Memory B cell (primary cell): ENCODE measurements at regions not wholly inside any gene's neighbourhood (a gene's known extent, or its start where the extent isn't known, plus 50 kb on each side); places are given as distances from the start of the nearest gene placed in this dataset.

ENCODE experiments used
- ATAC-seq: fragments of 150-1000 bp; cut with Tn5 transposase; 2 replicates; pipeline ENCODE4 v1.10.0; 2021; ENCODE audit warnings: low read depth, mild to moderate bottlenecking, moderate library complexity
- DNase-seq, 2 donors: peaks; one replicate each; pipeline ENCODE4 v3.0.0; 2022; ENCODE audit warnings: low spot score in 2 of 2
- H3K27ac Mint-ChIP-seq: one replicate; pipeline ENCODE4 v1.8.0; 2022; ENCODE audit warnings: mild to moderate bottlenecking, moderate library complexity, mixed read lengths
- H3K27me3 Mint-ChIP-seq: one replicate; pipeline ENCODE4 v1.8.0; 2022; ENCODE audit warnings: mixed read lengths
- H3K36me3 Mint-ChIP-seq: one replicate; pipeline ENCODE4 v1.8.0; 2022; ENCODE audit warnings: mild to moderate bottlenecking, mixed read lengths
- H3K4me1 Mint-ChIP-seq: one replicate; pipeline ENCODE4 v1.8.0; 2022; ENCODE audit warnings: mixed read lengths
- H3K4me3 Mint-ChIP-seq: one replicate; pipeline ENCODE4 v1.8.0; 2022; ENCODE audit warnings: mild to moderate bottlenecking, moderate library complexity, mixed read lengths
- H3K9me3 Mint-ChIP-seq: one replicate; pipeline ENCODE4 v1.8.0; 2022; ENCODE audit warnings: mixed read lengths

GRCh38 chr5:15344954-15345353 is 155.0 kb upstream of the FBXL7 start:
- ATAC-seq (no peak), DNase-seq (no peak)
- Mint-ChIP-seq H3K4me1 (no peaks in the 10 kb centered on the region), H3K27me3 (no peaks in the 10 kb centered on the region), H3K9me3 (peaks cover 2% of the 10 kb centered on the region), H3K27ac (no peak overlapping the region), H3K4me3 (no peak overlapping the region), H3K36me3 (no peaks in the 10 kb centered on the region)

- H3K4me1 Mint-ChIP-seq = no peaks in the 10 kb centered on the region
- H3K4me3 Mint-ChIP-seq = no peak overlapping the region
- DNase-seq (no peak), ATAC-seq (no peak)
- H3K27me3 Mint-ChIP-seq = no peaks in the 10 kb centered on the region
- no peak overlapping the region for H3K27ac Mint-ChIP-seq
- no peaks in the 10 kb centered on the region for H3K36me3 Mint-ChIP-seq
- peaks cover 4% of the 10 kb centered on the region for H3K9me3 Mint-ChIP-seq
These were observed 161.4 kb upstream of the FBXL7 start for GRCh38 chr5:15338546-15338945.

- Mint-ChIP-seq H3K36me3 (no peaks in the 10 kb centered on the region), H3K9me3 (peaks cover 5% of the 10 kb centered on the region), H3K27ac (no peak overlapping the region), H3K4me1 (no peaks in the 10 kb centered on the region), H3K27me3 (no peaks in the 10 kb centered on the region), H3K4me3 (no peak overlapping the region)
- no peak for ATAC-seq
- DNase-seq = no peak
These were observed 165.3 kb upstream of the FBXL7 start for GRCh38 chr5:15334551-15335266.

GRCh38 chr5:15333091-15333490 is 166.9 kb upstream of the FBXL7 start:
- no peak overlapping the region for H3K4me3 Mint-ChIP-seq
- DNase-seq = no peak
- no peak for ATAC-seq
- peaks cover 4% of the 10 kb centered on the region for H3K9me3 Mint-ChIP-seq
- H3K36me3 Mint-ChIP-seq = no peaks in the 10 kb centered on the region
- no peaks in the 10 kb centered on the region for H3K4me1 Mint-ChIP-seq
- no peaks in the 10 kb centered on the region for H3K27me3 Mint-ChIP-seq
- no peak overlapping the region for H3K27ac Mint-ChIP-seq

GRCh38 chr5:15326932-15327331 is 173.0 kb upstream of the FBXL7 start:
- Mint-ChIP-seq H3K36me3 (no peaks in the 10 kb centered on the region), H3K27ac (no peak overlapping the region), H3K4me1 (no peaks in the 10 kb centered on the region), H3K9me3 (no peaks in the 10 kb centered on the region), H3K27me3 (no peaks in the 10 kb centered on the region), H3K4me3 (no peak overlapping the region)
- ATAC-seq (no peak), DNase-seq (no peak)

- Mint-ChIP-seq H3K27ac (no peak overlapping the region), H3K36me3 (no peaks in the 10 kb centered on the region), H3K9me3 (no peaks in the 10 kb centered on the region), H3K27me3 (no peaks in the 10 kb centered on the region), H3K4me1 (no peaks in the 10 kb centered on the region), H3K4me3 (no peak overlapping the region)
- no peak for DNase-seq
- no peak for ATAC-seq
These were observed 173.5 kb upstream of the FBXL7 start for GRCh38 chr5:15326471-15326870.

- Mint-ChIP-seq H3K27me3 (no peaks in the 10 kb centered on the region), H3K9me3 (no peaks in the 10 kb centered on the region), H3K27ac (no peak overlapping the region), H3K36me3 (no peaks in the 10 kb centered on the region), H3K4me3 (no peak overlapping the region), H3K4me1 (no peaks in the 10 kb centered on the region)
- ATAC-seq (no peak), DNase-seq (no peak)
These were observed 177.6 kb upstream of the FBXL7 start for GRCh38 chr5:15322421-15322820.

- Mint-ChIP-seq H3K4me1 (no peaks in the 10 kb centered on the region), H3K36me3 (no peaks in the 10 kb centered on the region), H3K4me3 (no peak overlapping the region), H3K27me3 (no peaks in the 10 kb centered on the region), H3K27ac (no peak overlapping the region), H3K9me3 (no peaks in the 10 kb centered on the region)
- ATAC-seq (no peak), DNase-seq (no peak)
These were observed 178.2 kb upstream of the FBXL7 start for GRCh38 chr5:15321776-15322175.

- DNase-seq (no peak), ATAC-seq (no peak)
- Mint-ChIP-seq H3K4me1 (no peaks in the 10 kb centered on the region), H3K36me3 (no peaks in the 10 kb centered on the region), H3K27me3 (no peaks in the 10 kb centered on the region), H3K9me3 (no peaks in the 10 kb centered on the region), H3K4me3 (no peak overlapping the region), H3K27ac (no peak overlapping the region)
These were observed 179.1 kb upstream of the FBXL7 start for GRCh38 chr5:15320871-15321270.

- Mint-ChIP-seq H3K36me3 (no peaks in the 10 kb centered on the region), H3K4me1 (no peaks in the 10 kb centered on the region), H3K9me3 (peaks cover 4% of the 10 kb centered on the region), H3K27ac (no peak overlapping the region), H3K27me3 (no peaks in the 10 kb centered on the region), H3K4me3 (no peak overlapping the region)
- no peak for ATAC-seq
- DNase-seq = no peak
These were observed 194.8 kb upstream of the FBXL7 start for GRCh38 chr5:15304914-15305834.

- H3K4me3 Mint-ChIP-seq = no peak overlapping the region
- no peak for ATAC-seq
- no peaks in the 10 kb centered on the region for H3K27me3 Mint-ChIP-seq
- no peaks in the 10 kb centered on the region for H3K36me3 Mint-ChIP-seq
- H3K9me3 Mint-ChIP-seq = peaks cover 3% of the 10 kb centered on the region
- H3K27ac Mint-ChIP-seq = no peak overlapping the region
- no peaks in the 10 kb centered on the region for H3K4me1 Mint-ChIP-seq
- DNase-seq = no peak
These were observed 195.8 kb upstream of the FBXL7 start for GRCh38 chr5:15304066-15304731.

- DNase-seq = no peak
- Mint-ChIP-seq H3K9me3 (no peaks in the 10 kb centered on the region), H3K4me1 (no peaks in the 10 kb centered on the region), H3K27ac (no peak overlapping the region), H3K4me3 (no peak overlapping the region), H3K27me3 (no peaks in the 10 kb centered on the region), H3K36me3 (no peaks in the 10 kb centered on the region)
- ATAC-seq = no peak
These were observed 199.8 kb upstream of the FBXL7 start for GRCh38 chr5:15300141-15300540.

- no peaks in the 10 kb centered on the region for H3K4me1 Mint-ChIP-seq
- no peaks in the 10 kb centered on the region for H3K27me3 Mint-ChIP-seq
- no peak for ATAC-seq
- no peak overlapping the region for H3K27ac Mint-ChIP-seq
- H3K4me3 Mint-ChIP-seq = no peak overlapping the region
- H3K9me3 Mint-ChIP-seq = peaks cover 6% of the 10 kb centered on the region
- no peak for DNase-seq
- no peaks in the 10 kb centered on the region for H3K36me3 Mint-ChIP-seq
These were observed 209.0 kb upstream of the FBXL7 start for GRCh38 chr5:15290953-15291352.

- Mint-ChIP-seq H3K27ac (no peak overlapping the region), H3K4me1 (no peaks in the 10 kb centered on the region), H3K27me3 (no peaks in the 10 kb centered on the region), H3K36me3 (no peaks in the 10 kb centered on the region), H3K9me3 (peaks cover 1% of the 10 kb centered on the region), H3K4me3 (no peak overlapping the region)
- ATAC-seq (no peak), DNase-seq (no peak)
These were observed 213.3 kb upstream of the FBXL7 start for GRCh38 chr5:15286650-15287049.
